ENCODE measurements at regions not wholly inside any gene's neighbourhood (a gene's known extent, or its start where the extent isn't known, plus 50 kb on each side); places are given as distances from the start of the nearest gene placed in this dataset.

DNA sequence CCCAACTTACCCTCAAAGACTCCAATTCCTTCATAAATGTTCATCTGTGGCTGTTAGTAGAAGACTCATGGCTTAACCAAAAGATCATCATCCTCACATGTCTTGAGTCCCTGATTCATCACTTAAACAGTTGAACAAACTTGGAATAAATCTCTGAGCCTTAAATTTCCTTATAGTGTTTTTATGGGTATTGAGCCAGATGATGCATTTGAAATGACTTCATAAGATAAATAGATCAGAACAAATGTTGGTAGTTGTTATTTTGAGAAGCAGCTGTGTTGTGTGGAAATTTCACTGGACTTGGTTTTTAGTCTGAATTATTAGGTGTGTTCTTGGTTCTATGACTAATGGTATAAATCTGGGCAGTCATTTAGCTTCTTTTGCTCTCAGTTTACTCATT lies 236.2 kb downstream of the NNT start:
- no peak overlapping the region for H3K27ac ChIP-seq (ENCODE audit: low read length)

DNA sequence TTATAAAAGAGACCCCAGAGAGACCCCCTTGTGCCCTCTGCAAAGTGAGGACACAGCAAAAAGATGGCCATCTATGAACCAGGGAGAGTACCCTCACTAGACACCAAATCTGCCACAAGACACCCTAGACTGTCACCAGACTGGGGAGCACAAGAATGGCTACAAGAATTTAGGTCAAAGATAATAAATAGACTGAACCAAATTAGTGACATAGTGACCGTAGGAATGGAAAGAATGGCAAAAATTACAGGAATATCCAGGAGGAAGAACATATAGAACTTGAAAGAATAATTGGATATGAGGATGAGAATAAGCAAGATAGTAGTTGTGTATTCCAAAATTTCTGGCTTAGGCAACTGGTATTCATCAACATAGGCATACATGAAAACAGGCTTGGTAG lies 235.0 kb downstream of the NNT start:
- POLR2A ChIA-PET = no interaction called here
- DNase-seq (ENCODE audit: low read depth, low spot score) = no peak
- H3K9me3 ChIP-seq (ENCODE audit: control insufficient read depth, insufficient read depth, low read depth, low read length) = no peaks in the 10 kb centered on the region
- in situ Hi-C loops (cut with HindIII; ENCODE audit: low pct_unique_long_range_greater_than_20kb, low sequenced_read_pairs) = no loop called here
- no peak overlapping the region for H3K27ac ChIP-seq (ENCODE audit: low read length)
- BruUV-seq (replicated peaks) = no TSS peak
- ATAC-seq = no peak
- no peak overlapping the region for H3K4me3 ChIP-seq (ENCODE audit: low read depth in 2 of 2, low read length in 2 of 2)
- no peaks in the 10 kb centered on the region for H3K4me1 ChIP-seq (ENCODE audit: control insufficient read depth, insufficient read depth, low read length)
- no peaks in the 10 kb centered on the region for H3K36me3 ChIP-seq (ENCODE audit: control insufficient read depth, insufficient read depth, low read length)
- no peaks in the 10 kb centered on the region for H3K27me3 ChIP-seq (ENCODE audit: control insufficient read depth, insufficient read depth, low read length)
- TF ChIP-seq POLR2AphosphoS5 (IDR thresholded peaks at IDR 0.05; ENCODE audit: low read depth, low read length) (no peak), SIN3A (IDR thresholded peaks at IDR 0.05; ENCODE audit: borderline replicate concordance, insufficient read depth, low read depth, low read length) (no peak), TCF7L2 (IDR thresholded peaks at IDR 0.05; ENCODE audit: low read depth, low read length) (no peak)
- TF ChIP-seq, protein P1, sequence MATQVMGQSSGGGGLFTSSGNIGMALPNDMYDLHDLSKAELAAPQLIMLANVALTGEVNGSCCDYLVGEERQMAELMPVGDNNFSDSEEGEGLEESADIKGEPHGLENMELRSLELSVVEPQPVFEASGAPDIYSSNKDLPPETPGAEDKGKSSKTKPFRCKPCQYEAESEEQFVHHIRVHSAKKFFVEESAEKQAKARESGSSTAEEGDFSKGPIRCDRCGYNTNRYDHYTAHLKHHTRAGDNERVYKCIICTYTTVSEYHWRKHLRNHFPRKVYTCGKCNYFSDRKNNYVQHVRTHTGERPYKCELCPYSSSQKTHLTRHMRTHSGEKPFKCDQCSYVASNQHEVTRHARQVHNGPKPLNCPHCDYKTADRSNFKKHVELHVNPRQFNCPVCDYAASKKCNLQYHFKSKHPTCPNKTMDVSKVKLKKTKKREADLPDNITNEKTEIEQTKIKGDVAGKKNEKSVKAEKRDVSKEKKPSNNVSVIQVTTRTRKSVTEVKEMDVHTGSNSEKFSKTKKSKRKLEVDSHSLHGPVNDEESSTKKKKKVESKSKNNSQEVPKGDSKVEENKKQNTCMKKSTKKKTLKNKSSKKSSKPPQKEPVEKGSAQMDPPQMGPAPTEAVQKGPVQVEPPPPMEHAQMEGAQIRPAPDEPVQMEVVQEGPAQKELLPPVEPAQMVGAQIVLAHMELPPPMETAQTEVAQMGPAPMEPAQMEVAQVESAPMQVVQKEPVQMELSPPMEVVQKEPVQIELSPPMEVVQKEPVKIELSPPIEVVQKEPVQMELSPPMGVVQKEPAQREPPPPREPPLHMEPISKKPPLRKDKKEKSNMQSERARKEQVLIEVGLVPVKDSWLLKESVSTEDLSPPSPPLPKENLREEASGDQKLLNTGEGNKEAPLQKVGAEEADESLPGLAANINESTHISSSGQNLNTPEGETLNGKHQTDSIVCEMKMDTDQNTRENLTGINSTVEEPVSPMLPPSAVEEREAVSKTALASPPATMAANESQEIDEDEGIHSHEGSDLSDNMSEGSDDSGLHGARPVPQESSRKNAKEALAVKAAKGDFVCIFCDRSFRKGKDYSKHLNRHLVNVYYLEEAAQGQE (IDR thresholded peaks at IDR 0.05; ENCODE audit: insufficient read depth in 1 of 2, low read depth in 2 of 2, low read length in 1 of 2) = no peak
- TF ChIP-seq, protein P2, sequence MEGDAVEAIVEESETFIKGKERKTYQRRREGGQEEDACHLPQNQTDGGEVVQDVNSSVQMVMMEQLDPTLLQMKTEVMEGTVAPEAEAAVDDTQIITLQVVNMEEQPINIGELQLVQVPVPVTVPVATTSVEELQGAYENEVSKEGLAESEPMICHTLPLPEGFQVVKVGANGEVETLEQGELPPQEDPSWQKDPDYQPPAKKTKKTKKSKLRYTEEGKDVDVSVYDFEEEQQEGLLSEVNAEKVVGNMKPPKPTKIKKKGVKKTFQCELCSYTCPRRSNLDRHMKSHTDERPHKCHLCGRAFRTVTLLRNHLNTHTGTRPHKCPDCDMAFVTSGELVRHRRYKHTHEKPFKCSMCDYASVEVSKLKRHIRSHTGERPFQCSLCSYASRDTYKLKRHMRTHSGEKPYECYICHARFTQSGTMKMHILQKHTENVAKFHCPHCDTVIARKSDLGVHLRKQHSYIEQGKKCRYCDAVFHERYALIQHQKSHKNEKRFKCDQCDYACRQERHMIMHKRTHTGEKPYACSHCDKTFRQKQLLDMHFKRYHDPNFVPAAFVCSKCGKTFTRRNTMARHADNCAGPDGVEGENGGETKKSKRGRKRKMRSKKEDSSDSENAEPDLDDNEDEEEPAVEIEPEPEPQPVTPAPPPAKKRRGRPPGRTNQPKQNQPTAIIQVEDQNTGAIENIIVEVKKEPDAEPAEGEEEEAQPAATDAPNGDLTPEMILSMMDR (IDR thresholded peaks at IDR 0.05) = no peak
- intact Hi-C loops (cut with micrococcal nuclease; ENCODE audit: unreplicated experiment) = no loop called here
- CTCF ChIA-PET = no interaction called here

More for the DNA sequence above, 236.2 kb downstream of the NNT start:
- no peak for TF ChIP-seq SIN3A (IDR thresholded peaks at IDR 0.05; ENCODE audit: borderline replicate concordance, insufficient read depth, low read depth, low read length)
- ChIA-PET CTCF (no interaction called here), POLR2A (no interaction called here)
- ATAC-seq = no peak
- DNase-seq (ENCODE audit: low read depth, low spot score) = peak; percentile 1
- Histone ChIP-seq H3K36me3 (ENCODE audit: control insufficient read depth, insufficient read depth, low read length) (no peaks in the 10 kb centered on the region), H3K27me3 (ENCODE audit: control insufficient read depth, insufficient read depth, low read length) (no peaks in the 10 kb centered on the region), H3K4me1 (ENCODE audit: control insufficient read depth, insufficient read depth, low read length) (no peaks in the 10 kb centered on the region), H3K9me3 (ENCODE audit: control insufficient read depth, insufficient read depth, low read depth, low read length) (no peaks in the 10 kb centered on the region), H3K4me3 (ENCODE audit: low read depth in 2 of 2, low read length in 2 of 2) (no peak overlapping the region)
- intact Hi-C loops (cut with micrococcal nuclease; ENCODE audit: unreplicated experiment) = no loop called here
- in situ Hi-C loops (cut with HindIII; ENCODE audit: low pct_unique_long_range_greater_than_20kb, low sequenced_read_pairs) = no loop called here
- no TSS peak for BruUV-seq (replicated peaks)

DNA sequence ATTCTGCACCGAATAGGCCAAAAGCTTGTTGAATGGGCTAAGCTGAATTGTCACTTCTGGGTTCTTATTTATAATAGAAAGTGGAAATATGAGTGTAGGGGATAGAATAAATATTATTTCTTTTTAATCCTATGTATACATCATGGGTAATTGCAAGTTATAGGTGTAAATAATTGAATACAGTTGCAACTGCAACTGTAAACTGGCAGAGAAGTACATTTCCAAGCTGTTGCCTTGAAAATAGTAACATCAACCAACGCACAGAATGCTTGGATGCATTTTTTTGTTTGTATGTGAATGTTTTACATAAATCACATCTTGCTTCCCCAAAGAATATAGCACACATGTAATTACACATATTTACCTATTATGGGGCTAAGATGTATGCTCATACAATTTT lies 234.1 kb downstream of the NNT start:
- ChIA-PET POLR2A (no interaction called here), CTCF (interaction anchor here (0.6 kb wide), 1 partner anchor 752 kb away, joined by 3 read pairs; no protein-coding TSS in a partner anchor)
- no peak for DNase-seq (ENCODE audit: low read depth, low spot score)
- TF ChIP-seq, protein P2 (IDR thresholded peaks at IDR 0.05) = no peak
- TF ChIP-seq POLR2AphosphoS5 (IDR thresholded peaks at IDR 0.05; ENCODE audit: low read depth, low read length) (no peak), TCF7L2 (IDR thresholded peaks at IDR 0.05; ENCODE audit: low read depth, low read length) (no peak), SIN3A (IDR thresholded peaks at IDR 0.05; ENCODE audit: borderline replicate concordance, insufficient read depth, low read depth, low read length) (no peak)
- TF ChIP-seq, protein P1 (IDR thresholded peaks at IDR 0.05; ENCODE audit: insufficient read depth in 1 of 2, low read depth in 2 of 2, low read length in 1 of 2) = no peak
- no peak for ATAC-seq
- no TSS peak for BruUV-seq (replicated peaks)
- in situ Hi-C loops (cut with HindIII; ENCODE audit: low pct_unique_long_range_greater_than_20kb, low sequenced_read_pairs) (no loop called here), intact Hi-C loops (cut with micrococcal nuclease; ENCODE audit: unreplicated experiment) (no loop called here)
- no peak overlapping the region for H3K27ac ChIP-seq (ENCODE audit: low read length)
- H3K27me3 ChIP-seq (ENCODE audit: control insufficient read depth, insufficient read depth, low read length) = no peaks in the 10 kb centered on the region
- H3K4me1 ChIP-seq (ENCODE audit: control insufficient read depth, insufficient read depth, low read length) = no peaks in the 10 kb centered on the region
- H3K4me3 ChIP-seq (ENCODE audit: low read depth in 2 of 2, low read length in 2 of 2) = no peak overlapping the region
- H3K9me3 ChIP-seq (ENCODE audit: control insufficient read depth, insufficient read depth, low read depth, low read length) = no peaks in the 10 kb centered on the region
- H3K36me3 ChIP-seq (ENCODE audit: control insufficient read depth, insufficient read depth, low read length) = no peaks in the 10 kb centered on the region
